Stimulated activated CD4-positive, alpha-beta T cell treated with anti-CD3 and anti-CD28 coated beads, Interleukin-4, amount 100 ng/mL, for 24 hours (primary cell): ENCODE measurements at regions not wholly inside any gene's neighbourhood (a gene's known extent, or its start where the extent isn't known, plus 50 kb on each side); places are given as distances from the start of the nearest gene placed in this dataset.

Experiments used
- DNase-seq: peaks from one replicate; pipeline ENCODE4 v3.0.0-alpha.2; 2020

- no peak for DNase-seq
Measured at GRCh38 chr10:36191009-36191408, 548.9 kb upstream of the FZD8 start.

DNA sequence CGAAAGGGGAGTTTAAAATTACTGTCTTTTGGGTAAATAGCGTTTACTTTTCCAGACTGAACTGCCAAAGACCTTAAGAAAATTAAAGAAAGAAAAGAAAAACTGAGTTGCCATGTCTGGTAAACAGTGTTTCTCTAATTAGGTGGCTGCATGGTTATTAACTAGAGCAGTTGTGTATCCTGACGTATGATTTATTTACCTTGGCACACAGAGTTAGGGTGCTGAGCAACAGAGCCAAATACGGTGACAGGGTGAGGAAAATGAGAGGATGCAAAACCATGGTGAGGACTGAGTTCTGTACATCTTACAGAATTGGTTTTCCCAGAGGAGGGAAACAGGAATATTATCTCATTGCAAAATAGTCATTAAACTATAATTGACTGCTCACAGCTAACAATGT, 546.4 kb upstream of the FZD8 start:
- no peak for DNase-seq

DNA sequence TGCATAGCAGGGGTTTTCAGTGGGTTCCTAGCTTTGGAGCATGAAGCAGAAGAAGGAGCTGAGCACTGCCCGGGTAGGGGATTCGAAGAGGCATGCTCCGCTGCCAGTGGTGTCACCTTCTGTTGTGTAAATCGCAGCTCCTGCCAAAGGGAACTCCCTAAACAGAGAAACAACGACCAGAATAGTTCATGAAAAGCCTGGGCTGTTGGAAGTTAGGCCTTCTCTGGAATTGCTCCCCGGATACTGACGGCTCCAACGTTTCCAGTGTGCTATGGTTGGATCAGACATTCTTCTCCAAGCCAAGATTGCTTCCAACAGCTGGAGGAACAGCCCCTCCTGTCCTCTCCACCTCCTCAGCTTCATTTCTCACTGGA, 546.0 kb upstream of the FZD8 start:
- DNase-seq = no peak

GRCh38 chr10:36187380-36188079, 545.4 kb upstream of the FZD8 start:
- no peak for DNase-seq

DNA sequence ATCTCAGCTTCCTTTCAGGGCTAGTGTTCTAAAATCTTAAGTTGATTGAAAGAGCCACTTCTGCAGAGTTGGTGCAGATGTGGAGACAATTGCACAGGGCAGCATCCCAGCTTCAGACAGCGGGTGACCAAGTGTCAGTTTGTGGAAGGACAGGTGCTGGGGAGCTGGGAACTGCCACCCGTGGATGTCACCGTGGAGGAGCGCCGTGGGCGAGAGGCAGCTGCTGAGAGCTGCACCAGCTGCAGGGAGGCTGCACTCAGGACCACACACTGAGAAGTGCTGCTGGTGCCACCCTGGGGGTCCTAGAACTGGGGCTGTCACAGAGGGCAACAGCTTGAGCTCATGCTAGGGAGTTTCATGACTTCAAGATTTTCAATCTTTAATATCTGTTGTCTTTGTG, 543.0 kb upstream of the FZD8 start:
- DNase-seq = no peak

DNA sequence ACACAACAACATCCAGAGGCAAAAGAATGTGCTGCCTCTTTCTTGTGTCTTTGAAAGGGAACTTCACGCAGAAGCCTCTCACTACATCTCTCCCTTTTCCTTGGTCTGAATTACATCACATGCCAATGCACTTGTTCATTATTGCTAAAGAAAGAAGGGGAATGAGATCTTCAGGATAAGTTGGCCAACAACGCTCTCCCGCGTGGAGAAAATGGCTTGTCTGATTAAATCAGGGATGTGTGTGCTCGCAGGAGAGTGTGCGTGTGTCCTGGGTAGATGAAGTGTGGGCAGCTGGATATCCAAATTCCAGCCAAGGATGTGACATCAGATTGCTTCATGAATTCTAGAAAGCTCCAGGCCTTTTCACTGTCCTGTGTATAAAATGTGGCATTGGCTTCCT, 541.6 kb upstream of the FZD8 start:
- DNase-seq = no peak

DNA sequence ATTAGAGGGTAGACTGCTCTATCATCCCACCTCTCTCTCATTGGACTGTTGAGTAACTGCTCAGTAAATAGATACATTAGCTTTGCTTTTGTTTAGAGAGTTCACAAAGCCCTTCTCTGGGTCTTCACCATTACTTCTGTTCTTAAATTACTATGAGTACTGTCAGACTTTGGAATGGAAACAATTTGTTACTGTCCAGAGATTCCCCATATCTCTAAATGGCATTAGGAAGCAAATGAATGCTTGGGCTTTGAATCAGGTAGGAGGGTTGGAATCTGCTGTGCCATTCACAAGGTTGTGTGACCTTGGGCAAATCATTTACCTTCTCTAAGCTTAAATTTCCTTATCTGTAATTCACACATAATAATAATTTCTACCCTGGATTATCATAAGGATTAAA, 541.0 kb upstream of the FZD8 start:
- DNase-seq = no peak

GRCh38 chr10:36182606-36183005, 540.5 kb upstream of the FZD8 start:
- no peak for DNase-seq

DNA sequence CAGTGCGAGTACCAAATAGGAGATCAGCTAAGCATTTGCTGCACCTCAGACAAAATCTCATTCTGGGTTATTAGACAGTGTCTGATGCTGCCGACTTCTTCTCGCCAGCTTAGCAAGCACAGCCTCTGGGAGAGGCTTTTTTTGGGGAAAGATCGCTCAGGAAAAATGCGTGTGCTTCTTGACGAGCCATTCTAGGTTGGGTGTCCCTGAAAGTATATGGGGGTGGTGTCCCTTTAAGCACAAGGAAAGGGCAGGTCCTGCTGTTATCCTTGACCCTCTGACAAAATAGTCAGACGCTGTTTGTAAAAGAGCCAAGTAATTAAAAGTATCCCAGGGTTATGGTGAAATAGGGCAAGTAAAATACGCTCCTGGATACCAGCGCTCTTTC, 540.1 kb upstream of the FZD8 start:
- no peak for DNase-seq

DNA sequence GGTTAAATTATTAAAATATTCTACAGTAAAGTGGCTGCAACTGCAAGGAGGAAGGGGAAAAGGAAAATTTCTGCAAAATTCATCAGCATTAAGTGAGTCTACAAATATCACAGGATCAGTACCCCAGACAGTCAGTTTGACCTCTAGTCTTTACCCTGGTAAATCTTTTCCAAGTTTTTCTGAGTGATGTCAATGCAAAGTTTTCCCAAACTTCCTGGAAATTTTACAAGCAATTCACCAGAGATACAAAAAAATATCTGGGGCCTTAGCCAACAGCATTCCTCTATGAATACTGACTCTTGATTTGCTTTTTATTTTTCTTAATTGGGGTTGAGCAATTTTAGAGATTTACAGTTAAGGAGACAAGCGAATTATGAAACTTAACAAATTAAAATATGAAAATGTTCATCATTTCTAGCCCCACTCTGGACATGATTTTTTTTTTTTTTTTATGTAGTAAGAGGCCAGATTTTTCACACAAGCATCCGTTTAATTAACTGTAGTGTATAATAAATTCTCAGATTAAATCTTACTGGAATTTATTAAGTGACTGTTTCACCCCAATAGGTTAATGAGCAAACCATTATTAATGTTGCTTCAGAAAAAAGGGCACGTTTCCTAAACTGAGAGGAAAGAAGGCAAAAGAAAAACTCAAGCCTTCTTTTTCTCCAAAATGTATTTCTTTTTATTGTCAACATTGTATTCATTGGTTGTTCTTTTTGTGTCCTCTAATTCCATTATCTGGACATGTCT, 539.5 kb upstream of the FZD8 start:
- no peak for DNase-seq

GRCh38 chr10:36178616-36179015, 536.5 kb upstream of the FZD8 start:
- DNase-seq = no peak

DNA sequence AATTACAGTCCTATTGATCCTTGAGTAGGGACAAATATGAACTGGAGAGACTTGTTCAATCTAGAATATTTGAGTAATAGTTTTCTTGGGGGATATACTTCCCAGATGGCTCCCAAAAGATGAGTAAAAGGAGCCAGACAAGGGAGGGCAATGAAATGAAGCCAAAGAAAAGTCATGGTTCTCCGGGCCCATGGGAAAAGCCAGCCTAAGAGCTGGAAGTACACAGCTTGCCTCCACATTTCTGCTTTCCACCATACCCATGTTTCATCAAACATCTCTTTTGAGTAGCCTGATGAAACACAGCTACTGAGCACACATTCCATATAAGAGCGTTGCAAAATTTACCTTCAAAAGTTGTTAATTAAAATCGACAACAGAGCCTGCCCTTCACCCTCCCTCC, 535.0 kb upstream of the FZD8 start:
- no peak for DNase-seq

- no peak for DNase-seq
Measured at GRCh38 chr10:36175954-36176353, 533.9 kb upstream of the FZD8 start.

DNA sequence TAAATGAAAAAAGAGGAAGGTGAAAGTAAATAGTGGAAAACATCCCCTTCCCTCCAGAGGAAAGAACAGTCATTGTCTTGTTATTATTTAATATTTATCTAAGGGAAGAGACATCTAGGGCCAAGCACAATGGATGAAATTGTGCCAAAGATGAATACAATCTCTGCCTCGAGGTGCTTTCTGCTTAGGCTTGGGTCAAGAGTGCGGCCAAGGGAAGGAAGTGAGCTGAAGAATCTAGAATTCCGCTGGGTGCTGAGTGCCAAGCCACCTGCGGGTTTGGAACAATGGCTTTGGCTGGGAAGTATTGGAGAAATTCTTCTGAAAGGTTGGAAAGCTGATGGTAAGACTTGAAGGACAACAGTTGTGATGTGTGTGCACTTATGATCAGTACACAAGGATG, 531.3 kb upstream of the FZD8 start:
- DNase-seq = no peak

GRCh38 chr10:36171953-36172940, 530.2 kb upstream of the FZD8 start:
- no peak for DNase-seq

DNA sequence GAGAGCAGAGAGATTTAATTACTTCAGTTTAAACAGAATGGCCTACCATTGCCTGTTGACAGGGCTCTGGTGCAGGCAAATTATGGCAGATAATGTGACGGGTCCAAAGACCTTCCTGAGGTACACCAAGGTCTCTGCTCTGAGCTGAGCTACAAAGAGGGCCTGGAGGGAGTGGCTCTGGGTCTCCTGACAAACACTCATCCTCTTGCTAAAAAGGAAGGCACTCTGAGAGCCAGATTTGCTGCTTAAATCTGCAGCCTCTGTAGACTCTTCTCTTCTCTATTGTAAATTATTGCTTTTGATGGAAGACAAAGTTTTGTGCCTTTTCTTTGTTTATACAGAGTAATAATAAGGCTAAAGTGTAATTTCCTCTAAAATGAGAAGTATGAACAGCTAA, 529.5 kb upstream of the FZD8 start:
- DNase-seq = no peak

DNA sequence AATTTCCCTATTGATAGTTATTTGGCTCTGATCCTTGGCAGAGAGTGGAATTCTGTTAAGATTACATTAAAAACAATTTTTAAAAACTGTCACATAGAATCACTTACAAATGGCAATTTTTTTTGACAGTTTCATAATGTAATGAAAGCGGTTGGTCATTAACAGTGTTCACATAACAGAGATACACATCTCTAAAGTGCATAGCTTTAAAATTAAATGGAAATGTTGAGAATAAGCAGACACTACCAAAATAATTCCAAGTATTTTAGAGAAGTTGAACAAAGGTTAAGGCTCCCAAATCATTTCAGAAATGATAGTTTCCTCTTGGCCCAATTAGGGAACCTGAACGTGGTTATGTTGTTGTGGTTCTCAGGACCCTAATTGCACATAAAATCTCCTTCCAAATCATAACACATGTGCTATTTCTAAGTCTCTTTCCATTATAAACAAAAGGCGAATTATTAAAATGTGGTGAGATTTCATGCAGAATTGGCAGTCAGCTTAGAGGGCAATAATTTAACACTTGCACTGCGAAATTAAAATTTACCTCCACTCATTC, 528.9 kb upstream of the FZD8 start:
- no peak for DNase-seq

DNA sequence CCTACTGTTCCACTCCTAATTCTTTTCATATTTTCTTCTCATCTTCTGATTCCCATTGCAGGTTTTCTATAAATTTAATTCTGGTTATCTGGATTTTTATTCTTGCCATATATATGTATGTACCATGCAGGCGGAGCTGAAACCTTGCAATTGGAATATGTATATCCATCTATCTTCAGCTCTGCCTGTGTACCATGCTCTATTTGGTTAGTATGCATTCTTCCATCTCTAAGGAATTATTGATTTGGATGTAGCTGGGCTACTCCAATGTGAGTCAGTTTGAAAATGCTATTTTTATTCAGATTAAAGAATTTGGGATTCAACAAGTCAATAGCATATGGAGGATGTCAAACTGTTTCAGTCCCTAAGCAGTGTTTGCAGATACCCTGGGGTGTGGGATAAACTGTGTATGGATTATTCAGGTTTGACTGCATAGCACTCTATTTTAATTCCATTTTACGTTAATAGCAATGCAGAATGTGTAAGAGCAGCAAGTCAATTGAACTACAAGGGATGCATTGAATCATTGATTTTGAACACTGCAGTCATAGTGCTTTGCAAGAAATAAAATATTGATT, 528.1 kb upstream of the FZD8 start:
- no peak for DNase-seq

DNA sequence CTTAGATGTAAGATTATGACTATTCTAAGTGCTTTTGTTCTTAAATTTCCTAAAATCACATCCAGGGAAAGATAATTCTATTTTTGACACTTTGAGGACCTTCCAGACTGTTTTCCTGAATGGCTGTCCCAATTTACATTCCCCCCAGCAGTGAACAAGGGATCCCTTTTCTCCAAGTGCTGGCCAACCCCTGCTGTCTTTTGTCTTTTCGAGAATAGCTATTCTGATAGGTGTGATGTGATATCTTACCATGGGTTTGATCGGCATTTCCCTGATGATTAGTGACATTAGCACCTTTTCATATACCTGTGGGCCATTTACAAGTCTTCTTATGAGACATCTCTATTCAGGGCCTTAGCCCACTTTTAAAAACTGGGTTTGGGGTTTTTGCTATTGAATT, 526.7 kb upstream of the FZD8 start:
- no peak for DNase-seq

GRCh38 chr10:36164556-36165504, 522.7 kb upstream of the FZD8 start:
- no peak for DNase-seq

DNA sequence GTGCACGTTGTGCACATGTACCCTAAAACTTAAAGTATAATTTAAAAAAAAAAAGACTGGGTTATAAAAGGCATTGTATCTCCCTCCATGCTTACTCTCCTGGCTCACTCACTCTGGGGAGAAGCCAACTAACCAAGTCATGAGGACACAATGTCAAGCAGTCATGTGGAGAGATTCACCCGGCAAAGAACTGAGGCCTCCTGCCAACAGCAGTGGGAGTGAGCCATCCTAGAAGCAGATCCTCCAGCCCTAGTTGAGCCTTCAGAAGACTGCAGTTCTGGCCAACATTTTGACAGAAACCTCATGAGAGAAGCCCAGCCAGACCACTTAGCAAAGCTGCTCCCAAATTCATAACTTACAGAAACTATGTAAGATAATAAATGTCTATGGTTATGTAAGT, 521.7 kb upstream of the FZD8 start:
- DNase-seq = no peak

GRCh38 chr10:36157486-36157885, 515.4 kb upstream of the FZD8 start:
- DNase-seq = no peak
